ENCODE measurements at regions not wholly inside any gene's neighbourhood (a gene's known extent, or its start where the extent isn't known, plus 50 kb on each side); places are given as distances from the start of the nearest gene placed in this dataset.

DNA sequence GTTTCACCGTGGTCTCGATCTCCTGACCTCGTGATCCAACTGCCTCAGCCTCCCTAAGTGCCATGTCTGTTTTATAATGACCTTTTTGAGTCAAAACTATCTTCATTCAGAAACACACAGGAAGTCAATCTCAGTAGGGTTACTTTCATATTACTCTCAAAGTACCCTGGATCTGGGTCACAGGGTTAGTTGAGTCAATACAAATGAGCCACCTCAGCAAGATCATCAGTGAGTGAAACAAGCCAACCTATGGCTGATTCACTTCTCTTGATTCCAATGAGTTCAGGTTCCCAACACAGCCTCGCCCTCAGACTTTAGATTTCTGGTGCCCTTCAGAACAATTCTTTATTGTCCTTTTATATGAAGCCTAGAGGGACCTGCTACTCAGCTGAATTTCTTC lies 76.9 kb downstream of the ZC3H11B start:
- no peak for FAIRE-seq

GRCh38 chr1:219534991-219535390 lies 77.9 kb downstream of the ZC3H11B start:
- Histone ChIP-seq H3K36me3 (ENCODE audit: control insufficient read depth, insufficient read depth, low read length) (no peaks in the 10 kb centered on the region), H3K27me3 (ENCODE audit: control insufficient read depth, insufficient read depth, low read length) (no peaks in the 10 kb centered on the region), H3K4me3 (ENCODE audit: low read depth, low read length) (no peak overlapping the region)
- TF ChIP-seq CTCF (IDR thresholded peaks at IDR 0.05; ENCODE audit: insufficient read depth, low read length, severe bottlenecking) = no peak
- no peak for FAIRE-seq
- DNase-seq (ENCODE audit: low read depth) = no peak

More for the DNA sequence above, 76.9 kb downstream of the ZC3H11B start:
- Histone ChIP-seq H3K4me3 (ENCODE audit: low read depth, low read length) (no peak overlapping the region), H3K36me3 (ENCODE audit: control insufficient read depth, insufficient read depth, low read length) (no peaks in the 10 kb centered on the region), H3K27me3 (ENCODE audit: control insufficient read depth, insufficient read depth, low read length) (no peaks in the 10 kb centered on the region)
- no peak for DNase-seq (ENCODE audit: low read depth)
- no peak for TF ChIP-seq CTCF (IDR thresholded peaks at IDR 0.05; ENCODE audit: insufficient read depth, low read length, severe bottlenecking)

GRCh38 chr1:219533280-219533679 lies 79.6 kb downstream of the ZC3H11B start:
- DNase-seq (ENCODE audit: low read depth) (no peak), FAIRE-seq (no peak)
- Histone ChIP-seq H3K27me3 (ENCODE audit: control insufficient read depth, insufficient read depth, low read length) (no peaks in the 10 kb centered on the region), H3K4me3 (ENCODE audit: low read depth, low read length) (no peak overlapping the region), H3K36me3 (ENCODE audit: control insufficient read depth, insufficient read depth, low read length) (no peaks in the 10 kb centered on the region)
- TF ChIP-seq CTCF (IDR thresholded peaks at IDR 0.05; ENCODE audit: insufficient read depth, low read length, severe bottlenecking) = no peak

DNA sequence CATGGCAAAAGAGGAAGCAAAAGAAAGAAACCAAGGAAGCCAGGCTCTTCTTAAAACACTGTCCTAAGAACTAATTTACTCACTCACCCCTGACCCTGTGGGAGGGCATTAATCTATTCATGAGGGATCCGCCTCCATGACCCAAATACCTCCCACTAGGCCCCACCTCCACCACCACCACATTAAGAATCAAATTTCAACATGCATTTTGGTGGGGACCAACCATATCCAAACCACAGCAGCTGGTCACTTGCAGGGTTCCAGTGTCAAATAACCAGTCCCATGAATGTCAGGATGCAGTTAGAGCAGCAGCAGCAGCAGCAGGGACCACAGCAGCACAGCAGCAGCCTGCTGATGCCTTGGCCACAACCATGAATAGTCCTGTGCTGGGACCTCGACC lies 83.8 kb downstream of the ZC3H11B start:
- FAIRE-seq = no peak
- no peak for DNase-seq (ENCODE audit: low read depth)
- no peak for TF ChIP-seq CTCF (IDR thresholded peaks at IDR 0.05; ENCODE audit: insufficient read depth, low read length, severe bottlenecking)

GRCh38 chr1:219528633-219529032 lies 84.3 kb downstream of the ZC3H11B start:
- Histone ChIP-seq H3K36me3 (ENCODE audit: control insufficient read depth, insufficient read depth, low read length) (no peaks in the 10 kb centered on the region), H3K27me3 (ENCODE audit: control insufficient read depth, insufficient read depth, low read length) (no peaks in the 10 kb centered on the region), H3K4me3 (ENCODE audit: low read depth, low read length) (no peak overlapping the region)
- no peak for DNase-seq (ENCODE audit: low read depth)
- no peak for TF ChIP-seq CTCF (IDR thresholded peaks at IDR 0.05; ENCODE audit: insufficient read depth, low read length, severe bottlenecking)
- no peak for FAIRE-seq

More for the DNA sequence above, 83.8 kb downstream of the ZC3H11B start:
- Histone ChIP-seq H3K36me3 (ENCODE audit: control insufficient read depth, insufficient read depth, low read length) (no peaks in the 10 kb centered on the region), H3K27me3 (ENCODE audit: control insufficient read depth, insufficient read depth, low read length) (no peaks in the 10 kb centered on the region), H3K4me3 (ENCODE audit: low read depth, low read length) (no peak overlapping the region)

GRCh38 chr1:219527994-219528393 lies 84.9 kb downstream of the ZC3H11B start:
- no peak for DNase-seq (ENCODE audit: low read depth)
- TF ChIP-seq CTCF (IDR thresholded peaks at IDR 0.05; ENCODE audit: insufficient read depth, low read length, severe bottlenecking) = no peak
- H3K27me3 ChIP-seq (ENCODE audit: control insufficient read depth, insufficient read depth, low read length) = no peaks in the 10 kb centered on the region
- no peaks in the 10 kb centered on the region for H3K36me3 ChIP-seq (ENCODE audit: control insufficient read depth, insufficient read depth, low read length)
- H3K4me3 ChIP-seq (ENCODE audit: low read depth, low read length) = no peak overlapping the region
- FAIRE-seq = no peak
